HepG2 (cell line): ENCODE measurements at regions not wholly inside any gene's neighbourhood (a gene's known extent, or its start where the extent isn't known, plus 50 kb on each side); places are given as distances from the start of the nearest gene placed in this dataset.

Experiments used
- ARID3A ChIP-seq: IDR thresholded peaks from 2 replicates; pipeline ENCODE4 v1.6.1; 2012; ENCODE audit warnings: low read depth, low read length, improper control_type of control experiment
- HOXA3 ChIP-seq: sonication (generic); formaldehyde crosslinking; IDR thresholded peaks from 2 replicates; pipeline ENCODE4 v1.5.0; 2020; ENCODE audit warnings: missing genetic modification reagents
- RBM22 ChIP-seq: fragments of 200-400 bp; formaldehyde crosslinking; optimal IDR thresholded peaks from 2 replicates; pipeline ENCODE3; 2017; ENCODE audit warnings: mild to moderate bottlenecking, low read length, moderate library complexity
- SIN3A ChIP-seq: IDR thresholded peaks from 2 replicates; pipeline ENCODE4 v1.6.1; 2011; ENCODE audit warnings: low read depth, mild to moderate bottlenecking, control low read depth, low read length, borderline replicate concordance
- SKIL ChIP-seq: sonication (generic); formaldehyde crosslinking; IDR thresholded peaks from 2 replicates; pipeline ENCODE4 v1.8.0; 2022; ENCODE audit warnings: missing genetic modification reagents, mild to moderate bottlenecking, moderate library complexity, borderline replicate concordance
- USF2 ChIP-seq, 2 experiments: sonication (generic) in 1 of 2; formaldehyde crosslinking in 1 of 2; IDR thresholded peaks; 2 replicates each; pipeline versions ENCODE4 v1.5.1 to v1.6.1; 2011 to 2020; ENCODE audit warnings: borderline replicate concordance in 1 of 2, low read depth in 1 of 2, low read length in 1 of 2, mild to moderate bottlenecking in 1 of 2, missing genetic modification reagents in 1 of 2, moderate library complexity in 1 of 2
- ZNF124 ChIP-seq: sonication (generic); formaldehyde crosslinking; IDR thresholded peaks from 2 replicates; pipeline ENCODE4 v1.4.0; 2020; ENCODE audit warnings: missing genetic modification reagents
- ZNF180 ChIP-seq: sonication (generic); formaldehyde crosslinking; IDR thresholded peaks from 2 replicates; pipeline ENCODE4 v1.4.0; 2020; ENCODE audit warnings: low read depth, missing genetic modification reagents, borderline replicate concordance
- ZNF251 ChIP-seq: sonication (generic); formaldehyde crosslinking; IDR thresholded peaks from 2 replicates; pipeline ENCODE4 v1.9.0; 2021; ENCODE audit warnings: mild to moderate bottlenecking, missing genetic modification reagents

GRCh38 chr21:25383545-25383944 is 223.7 kb downstream of the MRPL39 start (continued):
- no peak for TF ChIP-seq USF2 (IDR thresholded peaks at IDR 0.05; ENCODE audit: low read depth, low read length)
- TF ChIP-seq USF2 (CRISPR knock-in tag; IDR thresholded peaks at IDR 0.05; ENCODE audit: borderline replicate concordance) = no peak
- no peak for TF ChIP-seq SKIL (CRISPR knock-in tag)
- TF ChIP-seq SIN3A = no peak
- no peak for TF ChIP-seq ZNF180 (CRISPR knock-in tag)
- TF ChIP-seq ARID3A = no peak
- TF ChIP-seq ZNF124 = no peak
- no peak for TF ChIP-seq RBM22
- no peak for TF ChIP-seq HOXA3 (CRISPR knock-in tag)
- no peak for TF ChIP-seq ZNF251 (CRISPR knock-in tag)
